KMS-11 (cell line): ENCODE measurements at regions not wholly inside any gene's neighbourhood (a gene's known extent, or its start where the extent isn't known, plus 50 kb on each side); places are given as distances from the start of the nearest gene placed in this dataset.

Experiments used
- H2AFZ ChIP-seq: fragments of 200-600 bp; sonication (generic); 2 replicates; pipeline ENCODE4 v1.6.1; 2016; ENCODE audit warnings: antibody characterized with exemption, mixed run types, low read depth
- H3K27ac ChIP-seq: fragments of 200-600 bp; sonication (generic); 2 replicates; pipeline ENCODE4 v1.6.1; 2016; ENCODE audit warnings: mild to moderate bottlenecking, mixed run types
- H3K27me3 ChIP-seq: fragments of 200-600 bp; sonication (generic); 2 replicates; pipeline ENCODE4 v1.6.1; 2017; ENCODE audit warnings: mild to moderate bottlenecking, low read depth, mixed run types, moderate library complexity; ENCODE audit not compliant: insufficient read depth
- H3K36me3 ChIP-seq: fragments of 200-600 bp; sonication (generic); 2 replicates; pipeline ENCODE4 v1.6.1; 2017; ENCODE audit warnings: mild to moderate bottlenecking, mixed run types; ENCODE audit not compliant: insufficient read depth
- H3K4me1 ChIP-seq: fragments of 200-600 bp; sonication (generic); 2 replicates; pipeline ENCODE4 v1.6.1; 2016; ENCODE audit warnings: mild to moderate bottlenecking, low read depth, mixed run types; ENCODE audit not compliant: poor library complexity, severe bottlenecking
- H3K4me2 ChIP-seq: fragments of 200-600 bp; sonication (generic); 2 replicates; pipeline ENCODE4 v1.7.0; 2016; ENCODE audit warnings: mild to moderate bottlenecking, mixed run types
- H3K4me3 ChIP-seq: fragments of 200-600 bp; sonication (generic); IDR thresholded peaks from 2 replicates; pipeline ENCODE4 v1.6.1; 2017; ENCODE audit warnings: low read depth, low read length, mixed read lengths; ENCODE audit not compliant: insufficient read depth
- H3K79me2 ChIP-seq: fragments of 200-600 bp; sonication (generic); 2 replicates; pipeline ENCODE4 v1.6.1; 2016; ENCODE audit warnings: low read depth, mixed run types; ENCODE audit not compliant: insufficient read depth
- H3K9ac ChIP-seq: fragments of 200-600 bp; sonication (generic); 2 replicates; pipeline ENCODE4 v1.6.1; 2016; ENCODE audit warnings: mild to moderate bottlenecking, mixed run types
- H4K20me1 ChIP-seq: fragments of 200-600 bp; sonication (generic); 2 replicates; pipeline ENCODE4 v1.6.1; 2016; ENCODE audit warnings: mild to moderate bottlenecking, mixed run types; ENCODE audit not compliant: insufficient read depth
- TF ChIP-seq, protein P1 (sequence below): fragments of 200-600 bp; sonication (generic); conservative IDR thresholded peaks from 2 replicates; pipeline ENCODE4 v1.6.1; 2017; ENCODE audit warnings: low read depth, mild to moderate bottlenecking, antibody characterized with exemption, low read length, moderate library complexity, mixed read lengths

DNA sequence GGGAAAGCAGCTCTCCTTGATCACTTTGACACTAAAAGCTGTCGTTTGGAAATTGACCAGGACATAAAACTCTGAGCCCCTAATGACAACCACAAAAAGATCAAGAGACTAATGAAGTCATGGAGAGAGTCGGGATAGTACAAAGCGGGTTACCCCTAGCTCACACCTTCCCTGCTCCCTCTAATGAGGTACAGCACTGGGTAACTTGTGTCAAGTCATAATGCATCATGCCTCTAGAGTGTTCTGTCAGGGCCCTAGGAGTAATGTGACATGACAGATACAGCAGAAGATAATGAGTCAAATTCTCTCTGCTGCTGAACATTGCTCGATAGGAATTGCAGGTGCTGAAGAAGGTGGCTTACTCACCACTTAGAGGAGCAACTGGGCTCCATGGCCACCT lies 130.7 kb downstream of the AQP4 start:
- Histone ChIP-seq H3K36me3 (no peaks in the 10 kb centered on the region), H4K20me1 (no peaks in the 10 kb centered on the region), H3K9ac (no peak overlapping the region), H2AFZ (no peak overlapping the region), H3K4me2 (no peak overlapping the region), H3K27ac (no peak overlapping the region), H3K79me2 (no peaks in the 10 kb centered on the region), H3K4me3 (no peak overlapping the region), H3K27me3 (no peaks in the 10 kb centered on the region), H3K4me1 (no peaks in the 10 kb centered on the region)
- TF ChIP-seq, protein P1, sequence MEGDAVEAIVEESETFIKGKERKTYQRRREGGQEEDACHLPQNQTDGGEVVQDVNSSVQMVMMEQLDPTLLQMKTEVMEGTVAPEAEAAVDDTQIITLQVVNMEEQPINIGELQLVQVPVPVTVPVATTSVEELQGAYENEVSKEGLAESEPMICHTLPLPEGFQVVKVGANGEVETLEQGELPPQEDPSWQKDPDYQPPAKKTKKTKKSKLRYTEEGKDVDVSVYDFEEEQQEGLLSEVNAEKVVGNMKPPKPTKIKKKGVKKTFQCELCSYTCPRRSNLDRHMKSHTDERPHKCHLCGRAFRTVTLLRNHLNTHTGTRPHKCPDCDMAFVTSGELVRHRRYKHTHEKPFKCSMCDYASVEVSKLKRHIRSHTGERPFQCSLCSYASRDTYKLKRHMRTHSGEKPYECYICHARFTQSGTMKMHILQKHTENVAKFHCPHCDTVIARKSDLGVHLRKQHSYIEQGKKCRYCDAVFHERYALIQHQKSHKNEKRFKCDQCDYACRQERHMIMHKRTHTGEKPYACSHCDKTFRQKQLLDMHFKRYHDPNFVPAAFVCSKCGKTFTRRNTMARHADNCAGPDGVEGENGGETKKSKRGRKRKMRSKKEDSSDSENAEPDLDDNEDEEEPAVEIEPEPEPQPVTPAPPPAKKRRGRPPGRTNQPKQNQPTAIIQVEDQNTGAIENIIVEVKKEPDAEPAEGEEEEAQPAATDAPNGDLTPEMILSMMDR = no peak

DNA sequence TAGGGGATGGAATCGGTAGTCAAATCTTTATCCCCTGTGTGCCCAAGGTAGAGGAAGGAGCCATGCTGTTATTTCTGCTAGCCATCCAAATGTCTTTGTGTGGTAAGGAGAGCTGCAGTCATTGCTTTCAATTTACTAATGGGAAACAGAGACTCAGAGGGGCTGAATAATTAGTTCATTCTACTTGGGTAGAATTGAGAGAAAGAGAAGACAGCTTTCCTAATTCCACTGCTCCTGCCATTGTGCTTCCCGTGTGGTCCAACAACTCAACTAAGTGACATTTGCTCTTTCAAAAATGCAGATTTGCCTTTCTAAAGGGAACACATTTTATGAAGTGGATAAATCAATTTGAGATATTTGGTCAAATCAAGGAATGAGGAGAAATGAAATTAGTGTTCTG lies 136.1 kb downstream of the AQP4 start:
- Histone ChIP-seq H3K27ac (no peak overlapping the region), H2AFZ (no peak overlapping the region), H3K9ac (no peak overlapping the region), H3K27me3 (no peaks in the 10 kb centered on the region), H3K4me2 (no peak overlapping the region), H4K20me1 (no peaks in the 10 kb centered on the region), H3K36me3 (no peaks in the 10 kb centered on the region), H3K79me2 (no peaks in the 10 kb centered on the region), H3K4me1 (no peaks in the 10 kb centered on the region), H3K4me3 (no peak overlapping the region)
- TF ChIP-seq, protein P1 = no peak

DNA sequence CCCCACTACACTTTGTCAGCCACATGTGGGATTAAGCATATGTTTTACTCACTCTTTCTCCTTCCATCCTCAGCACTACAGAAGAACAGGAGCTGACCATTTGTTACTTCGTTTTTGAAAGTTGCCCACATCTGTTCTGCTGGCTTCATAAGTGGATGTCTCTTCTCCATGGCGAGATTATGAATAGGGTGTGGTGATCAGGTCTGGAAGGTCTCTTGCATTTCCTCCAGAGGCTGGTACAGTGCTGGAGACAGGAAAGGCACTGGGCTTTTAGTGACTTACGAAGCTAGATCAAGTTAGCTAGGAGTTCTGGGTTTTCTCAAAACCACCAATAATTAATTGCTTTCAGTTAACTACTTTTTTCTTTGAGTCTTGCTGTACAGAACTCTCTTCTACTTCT lies 136.5 kb downstream of the AQP4 start:
- Histone ChIP-seq H3K27ac (no peak overlapping the region), H4K20me1 (no peaks in the 10 kb centered on the region), H3K79me2 (no peaks in the 10 kb centered on the region), H3K4me1 (no peaks in the 10 kb centered on the region), H3K4me2 (no peak overlapping the region), H3K27me3 (no peaks in the 10 kb centered on the region), H3K9ac (no peak overlapping the region), H3K36me3 (no peaks in the 10 kb centered on the region), H2AFZ (no peak overlapping the region), H3K4me3 (no peak overlapping the region)
- TF ChIP-seq, protein P1 = no peak

DNA sequence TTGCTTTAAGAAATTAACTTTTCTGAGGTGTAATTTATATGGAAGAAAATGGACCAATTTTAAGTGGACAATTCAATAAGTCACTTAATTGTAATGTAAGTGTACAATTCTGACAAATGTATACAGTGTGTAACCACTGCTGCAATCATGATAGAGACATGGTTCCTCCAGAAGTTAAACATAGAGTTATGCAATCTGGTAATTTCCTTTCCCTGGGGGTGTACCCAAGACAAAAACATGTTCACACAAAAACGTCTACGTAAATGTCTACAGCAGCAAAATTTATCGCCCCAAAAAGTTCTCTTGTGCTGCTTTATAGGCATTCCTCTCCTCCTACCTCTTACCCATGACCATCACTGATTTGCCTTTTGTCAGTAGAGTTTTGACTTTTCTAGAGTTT lies 141.5 kb downstream of the AQP4 start:
- no peaks in the 10 kb centered on the region for H3K27me3 ChIP-seq
- H3K4me2 ChIP-seq = no peak overlapping the region
- TF ChIP-seq, protein P1 = no peak
- no peaks in the 10 kb centered on the region for H3K36me3 ChIP-seq
- H3K4me1 ChIP-seq = no peaks in the 10 kb centered on the region
- no peak overlapping the region for H3K4me3 ChIP-seq
- no peak overlapping the region for H3K27ac ChIP-seq
- no peak overlapping the region for H3K9ac ChIP-seq
- H2AFZ ChIP-seq = no peak overlapping the region
- H3K79me2 ChIP-seq = no peaks in the 10 kb centered on the region
- H4K20me1 ChIP-seq = no peaks in the 10 kb centered on the region

DNA sequence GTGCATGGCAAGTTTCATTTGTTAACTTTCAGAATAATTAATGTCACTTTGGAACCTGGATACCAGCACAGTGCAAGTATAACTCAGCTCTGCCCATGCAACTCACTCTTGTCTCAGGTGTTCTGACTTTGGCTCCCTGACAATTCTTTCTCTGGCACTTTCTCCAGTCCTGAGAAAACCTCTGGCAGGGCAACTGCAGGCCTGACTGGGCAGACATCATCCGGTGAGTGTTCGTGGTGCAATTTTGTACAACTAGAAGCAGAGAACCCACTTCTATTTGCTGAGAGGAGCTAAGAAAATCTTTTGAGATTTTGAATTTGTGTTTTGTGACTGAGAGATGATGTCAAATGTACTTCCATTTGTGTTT lies 143.0 kb downstream of the AQP4 start:
- TF ChIP-seq, protein P1 = no peak
- H3K27ac ChIP-seq = no peak overlapping the region

More for the DNA sequence above, 143.0 kb downstream of the AQP4 start:
- no peaks in the 10 kb centered on the region for H3K36me3 ChIP-seq
- H3K79me2 ChIP-seq = no peaks in the 10 kb centered on the region
- no peak overlapping the region for H3K9ac ChIP-seq
- no peak overlapping the region for H3K4me3 ChIP-seq
- no peaks in the 10 kb centered on the region for H3K27me3 ChIP-seq
- H3K4me2 ChIP-seq = no peak overlapping the region
- H2AFZ ChIP-seq = no peak overlapping the region
- no peaks in the 10 kb centered on the region for H3K4me1 ChIP-seq
- no peaks in the 10 kb centered on the region for H4K20me1 ChIP-seq
